RWPE2 (cell line): ENCODE measurements at regions not wholly inside any gene's neighbourhood (a gene's known extent, or its start where the extent isn't known, plus 50 kb on each side); places are given as distances from the start of the nearest gene placed in this dataset.

Experiments used
- ATAC-seq: fragments of 200-7000 bp; cut with Tn5 transposase; 3 replicates; pipeline ENCODE4 v1.9.1; 2021; ENCODE audit warnings: low read depth
- DNase-seq: peaks from one replicate; pipeline ENCODE4 v3.0.0-alpha.2; 2020; ENCODE audit warnings: low spot score
- H3K27ac ChIP-seq: fragments of 450-650 bp; 2 replicates; pipeline ENCODE4 v1.5.1; 2017; ENCODE audit warnings: mild to moderate bottlenecking; ENCODE audit not compliant: poor library complexity, severe bottlenecking
- H3K27me3 ChIP-seq: fragments of 250-450 bp; sonication (Bioruptor Pico); 2 replicates; pipeline ENCODE4 v1.5.1; 2021; ENCODE audit warnings: mild to moderate bottlenecking, moderate library complexity; ENCODE audit not compliant: insufficient read depth, poor library complexity, severe bottlenecking
- H3K36me3 ChIP-seq: fragments of 250-450 bp; sonication (Bioruptor Pico); 2 replicates; pipeline ENCODE4 v1.5.1; 2020; ENCODE audit warnings: low read depth, mild to moderate bottlenecking, moderate library complexity
- H3K4me1 ChIP-seq: fragments of 250-450 bp; sonication (Bioruptor Pico); 2 replicates; pipeline ENCODE4 v1.5.1; 2021; ENCODE audit warnings: mild to moderate bottlenecking, moderate library complexity; ENCODE audit not compliant: insufficient read depth, poor library complexity, severe bottlenecking
- H3K4me3 ChIP-seq: fragments of 250-450 bp; sonication (Bioruptor Pico); 2 replicates; pipeline ENCODE4 v1.5.1; 2021; ENCODE audit warnings: mild to moderate bottlenecking, moderate library complexity; ENCODE audit not compliant: severe bottlenecking
- H3K9me3 ChIP-seq: fragments of 250-450 bp; sonication (Bioruptor Pico); 2 replicates; pipeline ENCODE4 v1.5.1; 2021; ENCODE audit warnings: mild to moderate bottlenecking, moderate library complexity; ENCODE audit not compliant: severe bottlenecking
- TF ChIP-seq, protein P1 (sequence below): fragments of 450-650 bp; IDR thresholded peaks from one replicate; pipeline ENCODE4 v1.5.1; 2017; ENCODE audit warnings: mild to moderate bottlenecking, moderate library complexity; ENCODE audit not compliant: poor library complexity, severe bottlenecking

DNA sequence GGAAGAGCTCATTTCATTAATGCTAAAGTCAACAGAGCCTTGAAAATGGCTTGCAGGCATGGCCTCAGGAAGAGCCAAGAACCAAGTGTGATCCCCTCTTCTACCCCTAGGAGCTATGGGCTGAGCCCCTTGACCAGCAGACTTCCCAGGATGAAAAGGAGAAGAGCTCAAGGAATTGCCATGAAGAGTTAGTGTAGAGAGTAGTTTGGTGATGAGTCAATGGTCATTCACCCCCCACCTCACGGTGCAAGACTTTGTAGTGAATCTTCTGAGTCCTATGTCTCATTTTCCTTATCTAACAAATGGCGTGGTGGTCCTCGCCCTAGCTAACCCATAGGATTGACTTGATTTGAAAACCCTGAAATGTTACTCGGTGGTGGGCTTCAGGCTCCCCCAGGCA is 422.4 kb upstream of the CADM1 start:
- H3K4me3 ChIP-seq: no peak overlapping the region
- no peaks in the 10 kb centered on the region for H3K4me1 ChIP-seq
- no peak for ATAC-seq
- TF ChIP-seq, protein P1, sequence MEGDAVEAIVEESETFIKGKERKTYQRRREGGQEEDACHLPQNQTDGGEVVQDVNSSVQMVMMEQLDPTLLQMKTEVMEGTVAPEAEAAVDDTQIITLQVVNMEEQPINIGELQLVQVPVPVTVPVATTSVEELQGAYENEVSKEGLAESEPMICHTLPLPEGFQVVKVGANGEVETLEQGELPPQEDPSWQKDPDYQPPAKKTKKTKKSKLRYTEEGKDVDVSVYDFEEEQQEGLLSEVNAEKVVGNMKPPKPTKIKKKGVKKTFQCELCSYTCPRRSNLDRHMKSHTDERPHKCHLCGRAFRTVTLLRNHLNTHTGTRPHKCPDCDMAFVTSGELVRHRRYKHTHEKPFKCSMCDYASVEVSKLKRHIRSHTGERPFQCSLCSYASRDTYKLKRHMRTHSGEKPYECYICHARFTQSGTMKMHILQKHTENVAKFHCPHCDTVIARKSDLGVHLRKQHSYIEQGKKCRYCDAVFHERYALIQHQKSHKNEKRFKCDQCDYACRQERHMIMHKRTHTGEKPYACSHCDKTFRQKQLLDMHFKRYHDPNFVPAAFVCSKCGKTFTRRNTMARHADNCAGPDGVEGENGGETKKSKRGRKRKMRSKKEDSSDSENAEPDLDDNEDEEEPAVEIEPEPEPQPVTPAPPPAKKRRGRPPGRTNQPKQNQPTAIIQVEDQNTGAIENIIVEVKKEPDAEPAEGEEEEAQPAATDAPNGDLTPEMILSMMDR: no peak
- H3K36me3 ChIP-seq: no peaks in the 10 kb centered on the region
- no peaks in the 10 kb centered on the region for H3K27me3 ChIP-seq
- no peaks in the 10 kb centered on the region for H3K9me3 ChIP-seq
- H3K27ac ChIP-seq: no peak overlapping the region
- no peak for DNase-seq

DNA sequence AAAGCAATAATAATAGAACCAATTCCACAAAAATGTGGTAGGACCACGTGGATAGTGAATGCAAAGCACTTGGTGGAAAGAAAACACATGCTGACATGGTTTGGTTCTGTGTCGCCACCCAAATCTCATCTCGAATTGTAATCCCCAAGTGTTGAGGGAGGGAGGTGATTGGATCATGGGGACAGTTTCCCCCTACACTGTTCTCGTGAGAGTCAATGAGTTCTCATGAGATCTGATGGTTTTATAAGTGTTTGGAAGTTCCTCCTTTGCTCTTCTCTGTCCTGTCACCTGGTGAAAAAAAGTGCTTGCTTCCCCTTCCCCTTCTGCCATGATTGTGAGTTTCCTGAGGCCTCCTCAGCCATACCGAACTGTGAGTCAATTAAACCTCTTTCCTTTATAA is 421.9 kb upstream of the CADM1 start:
- TF ChIP-seq, protein P1: no peak
- ATAC-seq (no peak), DNase-seq (no peak)
- Histone ChIP-seq H3K27me3 (no peaks in the 10 kb centered on the region), H3K36me3 (no peaks in the 10 kb centered on the region), H3K4me3 (no peak overlapping the region), H3K4me1 (no peaks in the 10 kb centered on the region), H3K9me3 (no peaks in the 10 kb centered on the region), H3K27ac (no peak overlapping the region)

DNA sequence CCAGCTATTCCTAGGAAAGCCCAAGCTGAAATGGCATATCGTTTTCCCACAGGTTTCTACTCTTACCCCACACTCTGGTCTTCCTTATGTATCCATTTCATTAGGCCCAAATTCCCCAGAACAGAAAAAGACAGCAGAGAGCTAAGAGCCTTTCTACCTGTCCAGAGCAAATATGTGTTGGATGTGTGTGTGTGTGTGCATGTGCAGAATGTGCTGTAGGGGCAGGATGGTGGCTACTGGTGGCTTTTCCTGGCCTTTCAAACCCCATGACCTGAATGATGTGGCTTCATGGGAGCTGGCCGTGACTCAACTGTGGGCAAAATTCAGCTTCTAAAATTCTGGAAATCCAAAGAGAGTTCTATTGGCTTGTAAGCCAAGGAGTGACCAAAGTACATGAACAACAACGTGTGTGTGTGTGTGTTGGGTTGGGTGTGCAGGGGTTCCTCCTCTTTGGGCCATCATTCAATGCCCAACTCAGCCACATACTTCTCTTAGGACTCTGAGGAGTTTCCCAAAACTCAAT is 421.4 kb upstream of the CADM1 start:
- Histone ChIP-seq H3K36me3 (no peaks in the 10 kb centered on the region), H3K9me3 (no peaks in the 10 kb centered on the region), H3K27me3 (no peaks in the 10 kb centered on the region), H3K4me3 (no peak overlapping the region), H3K27ac (no peak overlapping the region), H3K4me1 (no peaks in the 10 kb centered on the region)
- TF ChIP-seq, protein P1: no peak
- ATAC-seq (no peak), DNase-seq (no peak)

DNA sequence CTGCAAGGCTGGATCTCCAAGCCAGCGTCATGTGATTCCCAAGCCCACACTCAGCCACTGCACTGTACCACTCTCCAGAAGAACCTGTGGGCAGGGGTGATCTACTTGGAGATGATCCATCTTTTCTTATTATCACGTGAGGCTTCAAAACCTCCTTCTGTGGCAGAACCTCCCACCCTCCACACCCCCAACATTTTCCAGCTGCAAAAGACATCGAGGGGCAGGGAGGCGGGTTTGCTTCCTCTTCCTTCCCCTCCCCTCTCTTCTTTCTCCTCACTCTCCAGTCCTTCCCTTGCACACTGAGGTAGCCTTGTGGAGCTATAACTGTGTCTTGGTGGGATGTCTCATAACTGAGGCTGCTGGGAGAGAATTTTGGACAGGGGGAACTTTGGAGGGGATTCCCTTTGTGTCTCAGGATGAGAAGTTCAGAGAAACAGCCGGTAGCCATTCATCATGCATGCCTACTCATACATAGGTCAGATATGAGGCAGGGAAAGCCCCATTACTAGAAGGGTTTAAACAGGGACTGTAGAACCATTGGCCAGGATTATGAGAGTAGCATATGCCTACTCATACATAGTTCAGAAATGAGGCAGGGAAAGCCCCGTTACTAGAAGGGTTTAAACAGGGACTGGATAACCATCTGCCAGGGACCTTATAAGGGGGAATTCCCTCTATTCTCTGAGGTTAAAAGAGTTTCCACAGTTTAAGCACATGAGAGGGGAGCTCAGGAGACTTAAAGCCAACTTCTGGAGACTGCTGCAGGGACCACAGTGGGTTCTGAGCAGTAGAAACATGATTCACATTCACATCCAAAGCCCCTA is 420.7 kb upstream of the CADM1 start:
- ATAC-seq (no peak), DNase-seq (no peak)
- H3K36me3 ChIP-seq: no peaks in the 10 kb centered on the region
- no peaks in the 10 kb centered on the region for H3K9me3 ChIP-seq
- no peaks in the 10 kb centered on the region for H3K4me1 ChIP-seq
- H3K4me3 ChIP-seq: no peak overlapping the region
- TF ChIP-seq, protein P1: no peak
- no peak overlapping the region for H3K27ac ChIP-seq
- no peaks in the 10 kb centered on the region for H3K27me3 ChIP-seq

DNA sequence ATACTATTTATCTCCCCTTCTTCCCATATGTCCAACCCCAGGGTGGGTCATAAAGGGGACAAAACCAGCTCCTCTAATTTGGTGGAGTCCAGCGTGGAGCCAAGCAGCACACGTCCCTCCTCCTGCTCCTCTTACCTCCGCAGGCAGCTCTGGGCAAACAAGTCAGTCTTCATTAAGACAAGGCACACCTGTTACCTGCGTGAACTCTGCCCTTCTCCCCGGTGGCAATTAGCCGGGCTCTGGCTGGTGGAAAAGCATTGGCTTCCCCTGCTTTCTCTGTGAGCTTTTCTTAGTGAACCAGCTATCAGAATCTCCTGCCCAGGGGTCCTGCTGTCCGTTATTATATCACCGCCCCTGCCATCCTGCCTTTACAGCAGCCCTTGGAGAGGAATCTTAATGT is 418.7 kb upstream of the CADM1 start:
- TF ChIP-seq, protein P1: no peak
- no peaks in the 10 kb centered on the region for H3K36me3 ChIP-seq
- no peak overlapping the region for H3K27ac ChIP-seq
- no peak for DNase-seq
- no peak for ATAC-seq
- H3K27me3 ChIP-seq: no peaks in the 10 kb centered on the region
- H3K4me3 ChIP-seq: no peak overlapping the region
- no peaks in the 10 kb centered on the region for H3K4me1 ChIP-seq
- H3K9me3 ChIP-seq: peaks cover 4% of the 10 kb centered on the region
